HG03558 (cell line): ENCODE measurements at regions not wholly inside any gene's neighbourhood (a gene's known extent, or its start where the extent isn't known, plus 50 kb on each side); places are given as distances from the start of the nearest gene placed in this dataset.

Source experiments
- ATAC-seq: cut with Tn5 transposase; IDR thresholded peaks from one replicate; pipeline ENCODE4 v1.9.1; 2021; ENCODE audit warnings: moderate number of reproducible peaks; ENCODE audit not compliant: unreplicated experiment; ENCODE audit errors: extremely low read depth

DNA sequence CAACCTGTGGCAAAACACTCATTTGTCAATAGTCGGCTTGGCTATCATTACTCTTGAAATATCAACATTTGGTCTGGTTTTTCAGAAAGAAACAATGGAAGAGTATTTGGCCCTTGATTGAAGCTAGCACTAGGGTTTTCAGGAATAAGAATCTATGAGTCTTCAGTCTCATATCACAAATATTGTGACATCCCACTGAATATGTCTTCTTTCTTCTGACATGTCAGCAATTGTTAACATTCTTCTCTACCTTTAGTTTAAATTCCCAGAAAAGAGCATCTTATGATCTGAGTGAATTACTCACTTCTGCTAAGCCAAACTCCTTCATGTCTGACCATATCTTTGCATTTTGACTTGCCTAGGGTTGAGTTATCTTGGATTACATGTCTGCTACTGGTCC, 435.2 kb upstream of the SEMA3D start:
- ATAC-seq, result no peak

DNA sequence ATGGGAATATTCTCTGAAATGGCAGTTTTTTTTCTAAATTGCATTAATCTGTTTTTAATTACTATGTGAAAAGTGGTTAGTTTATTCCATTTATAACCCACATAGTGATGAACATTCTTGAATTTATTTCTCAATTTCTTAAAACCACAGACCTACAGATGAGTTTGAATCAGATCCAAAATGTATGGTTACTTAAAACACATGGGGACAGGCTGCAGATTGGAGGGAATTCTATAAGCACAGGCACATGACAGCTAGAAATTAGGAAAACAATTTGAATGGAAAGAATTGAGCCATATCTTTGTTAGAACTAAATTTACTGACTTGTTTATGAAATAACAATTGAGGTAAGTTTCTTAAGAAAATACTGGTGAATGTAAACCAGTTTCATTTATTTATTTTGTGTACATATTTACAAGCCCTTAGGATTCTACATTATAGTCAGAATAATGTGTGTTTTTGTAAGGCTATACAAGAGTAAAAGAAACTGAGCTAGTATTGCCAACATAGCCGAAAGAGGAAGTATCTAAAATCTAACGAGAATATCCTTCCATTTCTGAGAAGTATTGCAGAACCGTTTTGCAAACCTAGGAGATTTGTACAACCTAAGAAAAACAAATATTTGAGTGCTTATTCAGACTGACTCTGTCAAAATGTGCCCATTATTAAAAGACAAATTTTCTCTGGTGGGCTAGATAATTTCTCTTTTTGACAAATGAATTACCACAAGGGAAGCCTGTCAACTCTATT, 434.3 kb upstream of the SEMA3D start:
- no peak for ATAC-seq

DNA sequence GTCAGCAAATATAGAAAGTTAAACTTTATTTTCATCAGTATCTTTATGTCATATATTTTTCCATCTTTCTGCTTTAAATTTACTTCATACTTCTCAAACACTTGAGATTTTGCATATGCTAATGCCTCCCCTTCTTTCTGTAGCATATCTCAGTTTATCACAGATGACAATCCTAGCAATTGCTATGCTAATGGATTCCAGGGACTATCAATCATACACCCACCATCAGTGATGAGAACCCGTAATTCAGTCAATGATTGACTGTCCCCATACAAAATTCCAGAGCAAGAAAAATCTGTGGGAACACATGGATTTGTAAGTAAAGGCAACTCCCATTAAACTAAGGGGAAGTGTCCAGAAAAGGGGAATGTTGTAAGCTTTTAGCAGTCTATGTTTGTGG, 432.4 kb upstream of the SEMA3D start:
- no peak for ATAC-seq

DNA sequence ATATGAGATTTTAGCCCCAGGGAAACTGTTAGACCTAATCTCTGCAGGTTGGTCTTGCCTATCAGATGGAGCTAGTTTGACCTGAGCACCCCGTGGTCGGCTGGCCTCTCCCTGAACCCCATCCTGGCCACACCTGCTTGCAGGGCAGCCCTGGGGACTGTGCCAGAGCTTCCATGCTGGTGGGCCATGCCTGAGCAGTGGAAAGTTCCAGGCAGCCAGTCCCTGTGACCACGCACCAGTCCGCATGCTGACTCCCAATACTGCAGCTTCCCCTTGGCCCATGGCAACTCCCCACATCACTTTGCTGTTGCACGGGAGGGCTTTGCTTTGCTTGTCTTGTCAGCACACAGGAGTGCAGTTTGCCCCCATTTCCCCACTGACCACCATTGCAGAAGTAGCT, 427.8 kb upstream of the SEMA3D start:
- no peak for ATAC-seq

DNA sequence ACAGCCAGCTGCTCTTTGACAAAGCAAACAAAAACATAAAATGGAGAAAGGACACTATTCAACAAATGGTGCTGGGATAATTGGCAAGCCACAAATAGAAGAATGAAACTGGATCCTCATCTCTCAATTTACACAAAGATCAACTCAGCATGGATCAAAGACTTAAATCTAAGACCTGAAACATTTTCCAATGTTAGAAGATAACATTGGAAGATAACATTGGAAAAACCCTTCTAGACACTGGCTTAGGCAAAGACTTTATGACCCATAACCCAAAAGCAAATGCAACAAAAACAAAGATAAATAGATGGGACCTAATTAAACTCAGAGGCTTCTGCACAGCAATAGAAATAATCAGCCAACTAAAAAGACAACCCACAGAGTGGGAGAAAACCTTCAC, 425.7 kb upstream of the SEMA3D start:
- no peak for ATAC-seq

DNA sequence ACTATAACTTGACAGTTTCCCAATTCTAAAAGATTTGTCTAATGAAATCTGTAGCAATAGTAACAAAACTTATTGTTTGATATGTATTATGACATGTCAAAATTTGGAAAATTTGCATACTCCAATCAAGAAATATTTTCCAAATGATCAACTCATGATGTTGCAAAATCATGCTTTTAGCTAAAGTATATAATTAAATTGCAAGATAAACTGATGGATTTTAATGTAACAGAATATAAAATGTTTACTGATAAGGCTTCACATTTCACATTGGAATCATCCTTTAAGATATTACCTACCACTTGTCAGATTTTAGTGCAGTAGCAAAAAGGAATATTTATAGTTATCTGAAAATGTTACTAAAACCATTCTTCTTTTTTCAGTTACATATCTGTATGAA, 421.9 kb upstream of the SEMA3D start:
- no peak for ATAC-seq

DNA sequence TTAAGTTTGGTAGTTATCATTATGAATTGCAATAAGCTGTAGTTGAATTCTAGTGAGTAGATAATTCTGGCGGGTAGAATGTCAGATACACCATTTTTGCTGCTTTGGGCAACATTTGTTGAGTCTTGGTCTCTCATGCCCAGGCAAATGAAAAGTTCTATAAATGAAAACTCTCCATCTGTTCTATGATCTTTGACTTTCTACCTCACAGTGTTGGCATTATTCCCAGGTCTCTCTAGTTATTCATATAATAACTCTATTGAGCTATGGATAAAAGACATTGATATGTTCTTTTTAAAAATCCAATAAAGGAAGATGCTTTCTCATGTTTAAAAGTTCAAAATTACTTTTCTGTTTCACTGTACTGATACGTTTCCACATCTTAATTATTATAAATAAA, 415.3 kb upstream of the SEMA3D start:
- no peak for ATAC-seq

DNA sequence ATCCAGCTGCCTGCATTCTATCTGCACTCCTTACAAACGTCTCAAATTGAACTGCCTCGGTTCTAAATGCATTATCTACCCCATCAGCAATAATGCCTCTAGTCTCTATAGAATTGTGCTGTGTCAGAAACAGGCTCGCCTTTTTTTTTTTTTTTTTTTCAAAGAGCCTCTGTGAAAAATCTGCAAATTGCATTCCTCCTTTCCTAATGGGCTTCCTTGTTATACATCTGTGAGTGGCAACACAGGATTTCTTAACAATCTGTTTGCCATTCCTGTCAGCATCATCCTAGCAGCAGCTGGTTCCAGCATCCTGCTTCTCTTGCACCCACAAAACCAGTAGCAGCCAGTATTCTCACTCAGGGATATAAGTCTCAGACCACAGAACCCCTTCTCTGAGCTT, 413.5 kb upstream of the SEMA3D start:
- no peak for ATAC-seq

DNA sequence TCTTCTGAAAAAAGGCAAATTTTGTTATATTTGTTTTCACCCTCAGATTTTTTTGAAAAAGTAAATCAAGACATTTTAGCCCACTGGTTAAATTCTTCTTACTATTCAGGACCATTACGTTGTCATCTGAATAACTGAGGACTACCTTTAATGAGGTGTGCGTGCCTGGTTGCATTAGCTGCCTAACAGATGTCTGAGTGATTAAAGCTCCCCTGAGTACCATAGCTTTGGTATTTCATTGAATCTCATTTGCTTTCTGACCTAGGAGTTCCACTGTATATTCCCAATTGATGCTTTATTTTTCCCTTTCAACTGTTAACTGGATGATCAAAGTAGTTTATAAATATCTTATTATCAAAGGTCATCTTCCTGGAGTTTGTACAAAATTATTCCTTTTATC, 410.0 kb upstream of the SEMA3D start:
- no peak for ATAC-seq

DNA sequence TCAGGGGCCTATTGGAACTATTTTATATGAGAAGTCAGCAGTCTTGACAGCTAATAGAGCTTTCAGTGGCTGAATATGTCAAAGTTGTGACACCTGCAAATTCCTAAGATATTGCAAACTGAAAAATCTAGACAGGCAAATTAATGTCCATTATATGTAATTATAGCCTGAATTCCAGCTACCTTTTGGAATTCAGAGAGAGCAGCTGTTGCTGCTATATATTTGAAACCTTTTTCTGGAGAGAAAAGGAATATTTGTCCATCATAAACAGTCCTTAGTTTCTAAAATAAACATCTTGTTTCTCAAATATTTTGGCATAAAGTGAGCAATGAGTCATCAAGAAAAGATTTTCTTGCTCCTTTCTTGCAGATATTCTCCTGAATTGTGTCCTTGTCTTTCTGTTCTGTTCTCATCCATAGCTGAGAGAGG, 408.9 kb upstream of the SEMA3D start:
- ATAC-seq, result no peak

DNA sequence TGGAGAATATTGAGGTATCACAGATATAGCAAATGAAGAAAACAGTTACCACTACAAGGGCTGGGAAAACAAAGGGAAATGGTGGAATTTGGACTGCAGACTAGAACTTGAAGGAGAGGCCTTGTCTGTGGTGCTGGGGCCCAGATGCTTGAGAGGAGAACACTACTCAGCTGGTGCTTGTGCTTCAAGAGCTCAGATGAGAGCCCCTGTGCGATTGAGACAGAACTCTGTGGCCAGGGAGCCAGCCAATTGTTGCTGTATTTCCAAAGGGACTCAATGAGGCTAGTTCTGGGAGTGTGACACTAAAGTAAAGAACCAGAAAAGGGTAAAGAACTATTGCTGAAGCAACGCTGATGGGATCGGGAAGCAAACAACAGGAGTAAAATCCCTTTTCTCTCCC, 406.5 kb upstream of the SEMA3D start:
- ATAC-seq, result no peak

DNA sequence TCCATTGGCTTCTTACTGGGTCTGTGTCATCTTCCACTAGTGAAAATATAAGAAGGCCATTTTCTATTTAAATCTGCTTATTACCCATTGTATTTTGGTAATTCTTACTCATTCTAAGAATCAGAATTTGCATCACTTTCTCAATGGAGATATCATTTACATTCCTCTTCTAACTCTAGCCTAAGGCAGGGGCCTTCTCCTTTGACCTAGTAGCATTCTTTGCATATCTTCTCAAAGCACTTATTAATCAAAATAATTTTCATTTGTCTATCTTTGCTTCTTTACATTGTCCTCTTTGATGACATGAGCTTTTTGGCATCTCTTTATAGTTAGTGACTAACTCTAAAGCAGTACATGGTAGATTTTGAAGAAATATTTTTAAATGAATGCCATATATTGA, 400.9 kb upstream of the SEMA3D start:
- ATAC-seq, result no peak

DNA sequence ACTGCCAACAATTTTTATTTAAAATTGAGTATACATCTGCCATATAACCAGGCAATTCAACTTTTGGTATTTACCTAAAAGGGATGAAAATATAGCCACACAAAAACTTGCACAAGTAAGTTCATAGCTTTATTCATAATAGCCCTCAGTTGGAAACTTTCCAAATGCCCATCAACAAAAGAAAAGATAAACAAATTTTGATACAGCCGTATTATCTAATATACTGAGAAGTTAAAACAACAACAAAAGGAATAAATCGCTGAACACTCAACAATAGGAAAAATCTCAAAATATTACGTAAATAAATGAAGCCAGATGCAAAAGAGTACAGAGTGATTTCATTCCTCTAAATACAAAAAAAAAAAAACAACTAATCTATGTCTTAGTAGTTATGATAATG, 399.2 kb upstream of the SEMA3D start:
- no peak for ATAC-seq

DNA sequence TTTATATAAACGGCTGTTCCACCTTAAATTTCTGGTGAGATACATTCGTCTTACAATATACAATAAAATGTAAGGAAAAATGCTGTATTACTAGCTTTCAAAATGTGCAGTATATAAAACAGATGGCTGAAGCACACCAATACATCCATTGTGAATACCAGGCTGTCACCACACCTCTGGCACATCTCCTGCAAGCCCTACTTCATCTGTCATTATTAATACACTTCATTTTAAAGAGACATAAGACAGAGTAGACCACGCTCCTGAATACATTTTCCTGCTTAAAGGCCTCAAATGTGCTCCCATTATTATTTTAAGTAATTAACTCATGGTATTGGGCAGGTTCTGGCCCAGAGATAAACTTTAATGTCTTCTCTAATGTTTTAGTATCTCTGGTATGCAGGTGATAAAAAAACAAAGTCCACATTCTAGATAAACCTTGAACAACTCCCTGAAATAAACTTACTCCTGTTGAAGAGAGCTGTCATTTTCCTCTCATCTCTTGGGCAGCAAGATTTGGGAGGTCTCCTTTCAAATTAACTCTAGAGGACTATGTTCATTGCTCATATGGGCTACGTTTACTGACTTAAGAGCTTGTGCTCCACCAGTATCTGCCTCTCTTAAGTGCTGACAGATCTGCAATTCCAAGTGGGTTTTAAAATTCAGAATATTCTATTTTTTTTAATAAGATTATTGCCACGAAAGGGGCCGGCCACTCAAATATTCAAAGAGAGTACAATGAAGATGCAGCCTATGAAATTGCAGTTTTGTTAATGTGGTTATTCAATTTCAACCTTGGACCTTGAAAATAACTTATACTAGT, 396.5 kb upstream of the SEMA3D start:
- no peak for ATAC-seq

DNA sequence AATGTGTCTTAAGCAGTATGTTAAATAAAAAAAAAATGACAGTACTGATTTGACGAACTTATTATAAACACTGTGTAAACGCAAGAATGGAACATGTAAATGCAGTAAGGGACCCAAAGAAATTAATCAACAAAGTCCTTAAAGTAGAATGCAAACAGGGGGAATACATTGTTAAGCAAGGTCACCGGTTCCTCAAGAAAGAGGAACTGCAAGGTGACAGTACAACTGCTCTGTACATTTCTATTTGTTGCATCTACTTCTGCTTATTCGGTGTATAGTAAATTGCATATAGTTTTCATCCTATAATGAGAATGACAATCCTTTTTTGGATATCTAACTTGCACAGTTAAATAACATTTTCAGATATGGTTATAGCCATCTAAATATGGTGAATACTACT, 387.0 kb upstream of the SEMA3D start:
- no peak for ATAC-seq

DNA sequence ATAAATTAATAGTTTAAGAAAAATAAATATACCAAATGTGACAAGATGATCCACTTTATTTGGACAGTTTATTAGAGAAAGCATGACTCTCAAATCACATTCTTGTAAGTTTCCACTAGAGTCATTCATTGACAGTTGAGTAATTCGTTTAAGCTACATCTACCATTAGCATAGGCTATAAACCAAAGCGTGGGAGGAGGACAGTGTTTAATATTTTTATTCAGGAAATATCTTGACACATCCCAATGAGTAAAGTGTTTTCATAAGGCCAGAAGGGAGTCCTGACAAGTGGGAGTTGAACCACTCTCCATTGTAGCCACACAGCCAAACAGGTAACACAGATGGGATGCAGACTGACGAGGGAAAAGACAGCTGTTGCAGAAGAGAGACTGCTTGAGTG, 386.5 kb upstream of the SEMA3D start:
- ATAC-seq, result no peak

DNA sequence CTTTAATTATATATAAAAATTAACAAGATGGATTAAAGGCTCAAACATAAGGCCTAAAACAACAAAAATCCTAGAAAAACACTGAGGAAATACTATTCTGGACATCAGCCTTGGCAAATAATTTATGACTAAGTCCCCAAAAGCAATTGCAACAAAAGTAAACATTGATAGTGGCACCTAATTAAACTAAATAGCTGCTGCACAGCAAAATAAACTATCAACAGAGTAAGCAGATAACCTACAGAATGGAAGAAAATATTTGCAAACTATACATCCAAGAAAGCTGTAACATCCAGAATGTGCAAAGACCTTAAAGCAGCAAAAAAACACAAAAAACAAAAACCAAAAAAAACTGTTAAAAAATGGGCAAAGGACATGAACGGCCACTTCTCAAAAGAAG, 384.0 kb upstream of the SEMA3D start:
- ATAC-seq, result no peak

DNA sequence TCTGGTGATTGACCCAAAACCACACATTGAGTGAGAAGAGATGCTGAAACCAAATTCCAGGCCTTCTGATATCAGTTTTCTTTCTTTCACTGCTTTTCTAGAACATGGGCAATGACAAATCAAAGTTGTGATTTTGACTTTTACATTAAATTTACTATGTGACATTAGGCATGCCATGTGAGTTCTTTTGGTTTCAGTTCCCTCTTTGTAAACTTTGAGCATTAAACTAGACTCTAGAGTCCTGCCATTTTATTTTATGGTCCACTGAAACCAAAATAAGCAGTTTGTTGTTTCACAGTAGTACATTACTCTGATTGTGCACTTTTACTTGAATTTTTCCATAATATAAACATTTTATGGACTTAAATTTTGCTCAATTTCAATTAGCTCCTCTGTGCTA, 381.1 kb upstream of the SEMA3D start:
- no peak for ATAC-seq

DNA sequence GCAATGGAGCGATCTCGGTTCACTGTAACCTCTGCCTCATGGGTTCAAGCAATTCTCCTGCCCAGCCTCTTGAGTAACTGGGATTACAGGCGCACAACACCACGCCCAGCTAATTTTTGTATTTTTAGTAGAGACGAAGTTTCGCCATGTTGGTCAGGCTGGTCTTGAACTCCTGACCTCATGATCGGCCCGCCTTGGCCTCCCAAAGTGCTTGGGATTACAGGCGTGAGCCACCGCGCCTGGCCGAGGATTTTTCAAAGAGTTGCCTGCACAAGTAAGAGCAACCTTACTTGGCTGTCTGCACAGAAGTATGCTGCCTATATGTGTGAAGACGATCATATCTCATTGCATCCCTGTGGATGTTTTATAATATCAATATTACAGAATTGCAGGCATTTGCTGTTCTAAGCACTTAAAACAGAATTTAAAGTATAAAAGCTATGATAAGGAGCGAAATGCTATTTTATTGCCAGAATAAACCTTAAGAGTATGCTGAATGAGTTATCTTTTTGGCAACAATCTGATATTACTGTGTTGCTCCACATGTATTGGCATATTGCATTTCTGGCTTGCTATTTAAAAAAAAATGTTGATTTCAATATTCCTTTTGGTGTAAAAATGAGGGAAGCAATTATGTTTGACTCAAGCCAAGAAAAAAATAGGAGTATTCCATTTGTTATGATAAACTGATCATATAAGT, 379.4 kb upstream of the SEMA3D start:
- ATAC-seq, result no peak

DNA sequence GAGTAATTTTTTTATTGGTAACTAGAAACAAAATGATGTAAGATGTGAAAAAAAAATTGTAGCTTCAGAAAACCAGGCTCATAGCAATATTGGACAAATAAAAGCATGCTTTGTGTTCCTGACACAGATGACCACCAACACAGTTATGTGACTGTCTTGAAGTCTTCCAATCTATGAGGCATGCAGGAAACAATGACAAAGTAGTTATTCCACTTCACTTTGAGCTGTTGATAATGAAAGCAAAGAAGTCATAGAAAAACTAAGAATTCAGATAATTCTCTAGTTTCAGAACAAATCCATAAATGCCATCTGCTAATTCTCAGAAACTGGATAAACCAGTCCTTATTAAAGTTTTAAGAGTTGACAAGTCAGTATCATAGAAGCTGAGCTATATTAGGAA, 378.4 kb upstream of the SEMA3D start:
- no peak for ATAC-seq

DNA sequence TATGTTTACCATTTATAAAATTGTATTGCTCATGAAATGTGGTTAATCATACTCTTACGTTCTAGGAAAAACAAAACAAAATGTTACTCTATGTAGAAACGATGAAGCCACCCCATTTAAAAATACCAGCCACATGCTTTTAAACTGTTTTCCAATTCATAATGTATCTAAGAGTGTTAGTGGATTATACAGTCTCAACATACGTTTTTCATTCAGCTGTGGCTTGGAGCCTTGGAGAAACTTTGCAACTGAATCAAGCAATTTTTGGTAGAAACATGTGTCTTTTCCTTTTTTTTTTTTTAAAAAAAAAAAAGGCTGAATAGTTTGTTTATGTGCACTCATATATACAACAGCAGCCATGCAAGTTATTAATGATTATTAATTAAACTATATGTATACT, 378.0 kb upstream of the SEMA3D start:
- ATAC-seq, result no peak
